Cardiac septum (tissue), 1 donor: ENCODE measurements at regions not wholly inside any gene's neighbourhood (a gene's known extent, or its start where the extent isn't known, plus 50 kb on each side); places are given as distances from the start of the nearest gene placed in this dataset.

Experiments used
- DNase-seq: peaks from one replicate; pipeline ENCODE4 v3.0.0-alpha.2; 2020; ENCODE audit warnings: low spot score
- intact Hi-C: fragments of 100-400 bp; cut with DNase I; formaldehyde crosslinking; loops from one replicate; pipeline ENCODE4 v1.14.0; 2022
- donor health status: DM: no; HTN: no; CAD: no.

GRCh38 chr9:90433398-90433941 lies 209.2 kb downstream of the DIRAS2 start:
- no peak for DNase-seq
- intact Hi-C loops, result no loop called here

GRCh38 chr9:90441814-90442213 lies 200.8 kb downstream of the DIRAS2 start:
- intact Hi-C loops, result no loop called here
- DNase-seq, result no peak

GRCh38 chr9:90442723-90443122 lies 199.9 kb downstream of the DIRAS2 start:
- intact Hi-C loops, result no loop called here

GRCh38 chr9:90444609-90445204 lies 197.9 kb downstream of the DIRAS2 start:
- intact Hi-C loops, result no loop called here
- DNase-seq, result no peak

More at GRCh38 chr9:90442723-90443122, 199.9 kb downstream of the DIRAS2 start:
- DNase-seq, result no peak

GRCh38 chr9:90445391-90445790 lies 197.2 kb downstream of the DIRAS2 start:
- DNase-seq, result no peak
- intact Hi-C loops, result no loop called here

- intact Hi-C loops, result no loop called here
- no peak for DNase-seq
Observed at GRCh38 chr9:90446200-90446948, 196.2 kb downstream of the DIRAS2 start.

GRCh38 chr9:90447773-90448172 lies 194.9 kb downstream of the DIRAS2 start:
- intact Hi-C loops, result no loop called here
- DNase-seq, result no peak

- no peak for DNase-seq
Observed at GRCh38 chr9:90449213-90449925, 193.3 kb downstream of the DIRAS2 start.

GRCh38 chr9:90451804-90452203 lies 190.8 kb downstream of the DIRAS2 start:
- DNase-seq, result no peak
- intact Hi-C loops, result no loop called here

More at GRCh38 chr9:90449213-90449925, 193.3 kb downstream of the DIRAS2 start:
- intact Hi-C loops, result no loop called here

GRCh38 chr9:90455316-90455715 lies 187.3 kb downstream of the DIRAS2 start:
- intact Hi-C loops, result no loop called here
- DNase-seq, result no peak

- no peak for DNase-seq
- intact Hi-C loops, result no loop called here
Observed at GRCh38 chr9:90457386-90458190, 185.0 kb downstream of the DIRAS2 start.

- intact Hi-C loops, result no loop called here
- no peak for DNase-seq
Observed at GRCh38 chr9:90458485-90458884, 184.1 kb downstream of the DIRAS2 start.

GRCh38 chr9:90459321-90459720 lies 183.3 kb downstream of the DIRAS2 start:
- intact Hi-C loops, result no loop called here
- DNase-seq, result no peak

- DNase-seq, result no peak
- intact Hi-C loops, result no loop called here
Observed at GRCh38 chr9:90460220-90460619, 182.4 kb downstream of the DIRAS2 start.

- no peak for DNase-seq
- intact Hi-C loops, result no loop called here
Observed at GRCh38 chr9:90464978-90465377, 177.6 kb downstream of the DIRAS2 start.

GRCh38 chr9:90466441-90466840 lies 176.2 kb downstream of the DIRAS2 start:
- no peak for DNase-seq
- intact Hi-C loops, result no loop called here

- DNase-seq, result no peak
- intact Hi-C loops, result no loop called here
Observed at GRCh38 chr9:90469435-90469834, 173.2 kb downstream of the DIRAS2 start.

GRCh38 chr9:90469865-90470387 lies 172.7 kb downstream of the DIRAS2 start:
- intact Hi-C loops, result no loop called here

GRCh38 chr9:90476058-90476457 lies 166.6 kb downstream of the DIRAS2 start:
- no peak for DNase-seq
- intact Hi-C loops, result no loop called here

More at GRCh38 chr9:90469865-90470387, 172.7 kb downstream of the DIRAS2 start:
- no peak for DNase-seq
